GM18502 (cell line): ENCODE measurements at regions not wholly inside any gene's neighbourhood (a gene's known extent, or its start where the extent isn't known, plus 50 kb on each side); places are given as distances from the start of the nearest gene placed in this dataset.

Experiments
- ATAC-seq: cut with Tn5 transposase; IDR thresholded peaks from one replicate; pipeline ENCODE4 v1.9.1; 2021; ENCODE audit warnings: mild to moderate bottlenecking; ENCODE audit not compliant: unreplicated experiment, poor library complexity

DNA sequence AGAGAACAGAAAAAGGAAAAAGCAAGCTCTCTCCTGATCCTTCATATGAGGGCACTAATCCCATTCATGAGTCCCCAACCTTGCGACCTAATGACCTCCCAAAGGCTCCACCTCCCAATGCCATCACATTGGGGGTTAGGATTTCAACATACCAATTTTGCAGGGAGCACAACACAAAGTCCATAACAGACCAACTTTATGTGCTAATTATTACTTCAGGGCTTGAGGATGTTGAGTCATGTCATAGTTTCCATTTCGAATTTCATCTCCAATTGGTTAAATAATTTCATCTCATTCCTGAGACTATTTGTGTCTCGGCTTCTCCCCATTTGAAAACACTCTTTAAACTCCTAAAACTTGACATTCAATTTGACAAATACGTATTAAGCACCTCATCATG, 69.9 kb upstream of the KLF7 start:
- no peak for ATAC-seq

DNA sequence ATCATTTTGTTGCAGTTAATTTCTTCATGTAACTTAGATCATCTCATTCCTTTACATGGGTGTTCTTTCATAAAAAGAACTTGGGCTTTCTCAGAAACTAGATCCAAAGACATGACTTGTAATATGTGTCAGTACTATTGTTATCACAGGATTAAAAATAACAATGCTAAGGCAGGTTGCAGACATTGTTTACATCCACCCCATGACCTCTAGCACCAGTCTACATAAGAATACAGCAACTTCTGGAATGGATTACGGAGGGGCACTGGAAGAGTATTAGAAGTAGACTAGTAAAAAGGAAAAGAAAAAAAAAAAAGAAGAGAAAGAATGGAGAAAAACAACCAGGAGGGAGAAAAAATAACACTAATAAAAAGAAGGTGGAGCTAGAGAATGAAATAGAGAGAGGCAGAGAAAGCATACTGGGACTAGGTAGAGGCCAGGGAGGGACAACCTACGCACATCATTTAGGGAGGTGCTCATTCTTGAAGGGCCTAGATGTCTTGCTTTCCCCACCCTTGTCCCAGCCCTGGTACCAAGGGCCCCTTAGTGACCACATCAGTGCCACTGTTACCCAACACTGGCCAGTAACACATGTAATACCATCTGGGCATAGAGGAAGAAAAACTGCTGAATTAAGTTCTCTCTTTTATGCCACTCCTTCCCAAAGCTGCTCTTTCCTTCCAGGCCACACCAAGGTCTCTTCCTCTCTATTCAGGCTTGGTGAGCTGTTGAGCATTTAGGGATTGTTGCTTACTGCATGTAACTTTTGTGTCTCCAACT, 70.6 kb upstream of the KLF7 start:
- ATAC-seq = no peak

- no peak for ATAC-seq
Observed at GRCh38 chr2:207238831-207239701, 73.3 kb upstream of the KLF7 start.

DNA sequence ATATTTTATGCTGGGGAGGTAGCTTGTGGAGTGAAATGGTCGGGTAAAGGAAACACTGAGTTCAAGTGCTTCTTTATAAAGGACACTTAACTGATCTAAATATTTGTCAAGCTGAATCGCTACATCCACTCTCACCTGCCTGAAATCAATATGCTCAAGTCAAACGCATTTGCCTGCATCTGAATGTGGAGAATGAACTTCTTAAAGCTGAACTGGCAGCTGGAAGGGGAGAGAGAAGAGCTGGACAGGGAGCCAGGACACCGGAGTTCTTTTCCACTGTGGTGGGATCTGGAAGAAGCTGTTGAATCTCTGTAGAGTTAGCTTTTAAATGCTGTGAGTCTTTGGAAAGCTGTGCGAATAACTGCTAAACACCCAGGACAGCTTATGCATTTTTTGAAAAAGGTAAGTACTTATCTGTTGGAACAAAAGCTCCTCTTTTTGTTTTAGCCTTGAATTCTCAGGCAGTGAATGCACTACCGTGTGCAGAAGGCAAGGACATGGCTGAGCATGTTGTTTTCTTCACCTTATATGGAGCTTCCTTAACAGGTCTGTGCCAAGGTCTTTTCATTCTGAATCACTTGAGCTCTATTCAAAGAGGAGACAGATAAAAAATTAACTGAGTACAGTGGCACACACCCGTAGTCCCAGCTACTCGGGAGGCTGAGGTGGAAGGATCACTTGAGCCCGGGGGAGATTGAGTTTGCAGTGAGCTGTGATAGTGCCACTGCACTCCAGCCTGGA, 74.2 kb upstream of the KLF7 start:
- ATAC-seq = peak; percentile 49

DNA sequence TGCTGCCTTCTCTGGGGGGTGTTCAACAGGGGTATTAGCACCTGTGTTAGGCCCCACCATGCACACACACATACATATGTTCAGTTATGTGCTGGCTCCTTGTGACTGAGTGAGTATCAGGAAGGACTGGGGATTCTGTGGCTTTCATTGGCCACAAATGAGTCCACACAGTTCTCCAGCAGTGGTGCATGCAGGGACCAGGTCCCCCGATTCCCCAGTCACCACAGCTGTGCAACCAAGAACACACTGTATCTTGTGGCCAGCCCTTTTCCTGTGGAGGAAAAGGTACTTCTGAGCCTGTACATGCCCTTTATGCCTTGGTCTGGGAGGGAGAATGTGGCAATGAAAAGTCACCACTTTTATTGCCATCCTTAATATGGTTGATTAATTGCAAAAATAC, 74.9 kb upstream of the KLF7 start:
- ATAC-seq = no peak

- no peak for ATAC-seq
Observed at GRCh38 chr2:207241198-207241597, 75.5 kb upstream of the KLF7 start.

DNA sequence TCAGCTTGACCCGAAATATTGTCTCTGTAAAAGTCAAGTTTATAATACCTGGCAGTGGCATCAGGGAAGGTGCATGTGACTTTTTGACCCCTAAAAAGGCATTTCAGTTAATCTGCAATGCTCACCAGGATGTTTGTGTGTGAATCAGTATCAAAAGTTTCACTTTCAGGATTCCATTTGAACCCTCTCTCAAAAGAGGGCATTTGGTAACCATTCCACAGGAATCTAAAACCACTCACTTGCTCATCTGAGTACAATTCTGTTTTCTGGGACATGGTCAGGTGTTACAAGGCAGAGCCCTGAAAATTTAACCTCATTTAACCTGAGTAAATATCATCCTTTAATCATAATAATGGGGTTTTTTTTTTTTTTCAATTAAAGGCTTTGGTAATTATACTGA, 77.9 kb upstream of the KLF7 start:
- ATAC-seq = no peak

GRCh38 chr2:207244971-207245925, 79.5 kb upstream of the KLF7 start:
- ATAC-seq = no peak

GRCh38 chr2:207248702-207249377, 83.1 kb upstream of the KLF7 start:
- no peak for ATAC-seq

DNA sequence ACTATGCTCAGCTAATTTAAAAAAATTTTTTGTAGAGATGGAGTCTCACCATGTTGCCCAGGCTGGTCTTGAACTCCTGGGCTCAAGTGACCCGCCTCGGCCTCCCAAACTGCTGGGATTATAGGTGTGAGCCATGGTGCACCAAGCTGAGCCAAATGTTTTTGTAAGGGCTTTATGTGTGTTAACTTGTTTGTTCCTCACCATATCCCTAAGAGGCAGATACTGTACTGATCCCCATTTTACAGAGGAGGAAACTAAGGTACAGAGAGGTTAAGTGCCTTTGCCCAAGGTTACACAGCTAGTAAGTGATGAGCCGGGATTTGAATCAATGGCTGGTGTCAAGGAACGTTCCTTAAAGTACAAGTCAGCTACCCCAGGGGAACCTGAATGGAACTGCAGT, 85.3 kb upstream of the KLF7 start:
- no peak for ATAC-seq

- no peak for ATAC-seq
Observed at GRCh38 chr2:207251573-207252192, 85.9 kb upstream of the KLF7 start.

DNA sequence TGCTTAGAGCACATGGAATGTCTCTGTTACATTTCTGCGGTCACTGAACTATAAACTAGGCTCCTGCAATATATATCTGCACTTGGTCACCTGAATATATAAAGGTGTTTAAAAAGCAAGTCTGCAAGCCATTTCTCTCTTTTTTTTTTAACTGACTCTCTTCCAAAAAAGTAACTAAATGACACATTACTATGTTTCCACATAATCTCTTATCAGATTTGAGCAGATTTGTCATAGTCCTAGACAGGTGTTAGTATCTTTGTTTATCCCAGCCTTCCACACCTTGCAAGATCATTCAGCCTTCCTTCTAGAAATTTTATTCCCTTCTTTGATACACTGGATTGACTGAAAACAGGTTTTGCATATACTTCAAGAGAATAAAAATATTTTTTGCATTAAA, 86.7 kb upstream of the KLF7 start:
- no peak for ATAC-seq

GRCh38 chr2:207252979-207253645, 87.4 kb upstream of the KLF7 start:
- ATAC-seq = no peak

DNA sequence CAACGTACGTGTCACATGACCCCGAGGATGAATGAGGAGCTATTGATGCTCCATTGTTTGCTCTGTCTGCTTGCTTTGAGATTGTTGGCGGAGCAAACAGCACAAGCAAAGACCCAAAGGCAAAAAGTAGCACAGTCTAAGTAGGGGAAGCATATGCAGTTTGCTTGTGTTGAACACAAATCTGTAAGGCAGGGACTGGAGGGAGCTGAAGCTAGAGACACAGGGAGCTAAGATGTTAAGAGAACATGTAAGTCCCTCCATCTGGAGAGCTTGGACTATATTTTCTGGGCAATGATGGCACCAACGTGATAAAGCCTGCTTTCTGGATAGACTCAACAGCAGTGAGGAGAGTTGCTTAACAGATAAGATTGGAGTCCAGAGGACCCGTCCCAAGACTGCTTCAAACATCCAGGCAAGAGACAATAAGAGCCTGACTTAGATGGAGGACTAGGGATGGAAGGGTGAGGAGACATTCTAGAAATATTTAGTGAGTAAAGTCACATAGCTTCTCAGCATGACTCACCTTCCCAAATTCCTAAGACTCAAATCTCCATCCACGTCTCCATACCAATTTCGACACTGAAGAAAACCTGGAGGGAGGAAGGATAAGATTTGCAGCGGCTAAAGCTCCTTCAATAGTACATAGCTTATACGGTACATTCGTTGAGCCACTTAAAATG, 88.1 kb upstream of the KLF7 start:
- ATAC-seq = no peak

DNA sequence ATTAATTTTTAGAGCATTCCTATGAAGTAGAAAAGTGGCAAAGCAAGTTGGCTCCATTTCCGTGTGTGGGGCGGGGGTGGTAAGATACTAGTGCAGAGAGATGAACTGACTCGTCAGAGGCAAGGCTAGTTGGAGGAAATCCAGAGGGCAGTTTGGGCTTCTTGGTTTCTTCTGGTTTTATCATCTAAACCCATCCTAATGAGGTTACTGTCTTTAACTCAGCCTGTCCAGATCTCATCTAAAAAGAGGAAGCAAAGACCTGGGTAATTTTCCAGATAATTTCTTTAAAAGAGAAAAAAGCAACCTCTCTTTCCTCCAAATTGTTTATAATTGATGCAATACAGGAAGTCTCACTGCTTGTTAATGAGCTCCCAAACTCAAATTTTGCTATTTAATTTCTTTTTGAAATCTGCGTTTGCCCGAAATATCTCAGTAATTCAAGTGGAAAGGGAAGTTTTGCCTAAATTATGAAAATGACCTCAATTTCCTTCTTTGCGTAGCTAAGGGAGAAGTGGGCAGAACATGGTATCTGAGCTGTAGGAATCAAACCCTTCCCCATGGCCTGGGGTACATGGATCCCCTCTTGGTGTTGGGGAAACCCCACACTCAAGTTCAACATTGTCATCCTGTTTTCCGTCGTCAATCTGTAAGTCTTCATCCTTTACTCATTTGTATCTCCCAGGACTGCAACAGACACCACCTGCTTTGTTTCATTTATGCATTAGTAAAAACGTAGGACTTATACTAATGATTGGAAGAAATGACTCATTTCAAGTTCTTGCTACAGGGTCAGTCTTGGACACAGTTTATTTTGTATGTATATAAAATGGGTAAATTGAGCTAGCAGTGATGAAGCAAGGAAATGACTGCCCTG, 89.1 kb upstream of the KLF7 start:
- no peak for ATAC-seq

- no peak for ATAC-seq
Observed at GRCh38 chr2:207255565-207256470, 90.1 kb upstream of the KLF7 start.
